NCI-H1092 (cell line): ENCODE measurements at regions not wholly inside any gene's neighbourhood (a gene's known extent, or its start where the extent isn't known, plus 50 kb on each side); places are given as distances from the start of the nearest gene placed in this dataset.
"Not testable (repeated sequence)": the region's sequence is repeated elsewhere in the genome, so short reads cannot be mapped to it uniquely, and the experiment has no call there.

Experiments
- DNase-seq: peaks from one replicate; lab custom pipeline; 2025; lab: John Stamatoyannopoulos, UW

- DNase-seq, result no peak
These were observed 268.5 kb downstream of the LRIG3 start for GRCh38 chr12:58651850-58652249.

DNA sequence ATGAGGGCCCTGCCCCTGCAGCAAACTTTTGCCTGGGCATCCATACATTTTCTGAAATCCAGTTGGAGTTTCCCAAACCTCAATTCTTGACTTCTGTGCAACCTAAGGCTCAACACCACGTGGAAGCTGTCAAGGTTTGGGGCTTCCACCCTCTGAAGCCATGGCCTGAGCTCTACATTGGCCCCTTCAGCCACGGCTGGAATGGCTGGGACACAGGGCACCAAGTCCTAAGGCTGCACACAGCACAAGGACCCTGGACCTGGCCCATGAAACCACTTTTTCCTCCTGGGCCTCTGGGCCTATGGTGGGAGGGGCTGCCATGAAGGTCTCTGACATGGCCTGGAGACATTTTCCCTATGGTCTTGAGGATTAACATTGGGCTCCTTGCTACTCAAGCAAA is 266.3 kb downstream of the LRIG3 start:
- DNase-seq, result no peak

DNA sequence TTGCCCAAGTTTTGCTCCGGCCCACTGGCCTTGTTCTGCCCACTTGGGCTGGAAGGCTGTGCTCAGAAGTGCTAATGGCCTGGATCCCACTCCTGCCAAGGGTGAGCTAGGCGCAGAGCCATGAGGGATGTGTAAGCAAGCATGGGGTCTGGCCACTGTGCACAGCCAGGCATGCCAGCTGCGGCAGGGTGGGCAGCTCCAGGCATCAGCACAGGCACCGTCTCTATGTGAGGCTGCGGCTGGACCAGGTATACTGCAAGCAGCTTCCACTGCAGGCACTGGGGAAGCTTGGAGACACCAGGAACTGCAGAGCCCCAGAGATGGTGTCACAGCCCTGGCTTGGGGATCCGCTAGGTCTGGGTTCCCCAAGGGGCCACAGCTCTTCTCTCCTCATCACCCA is 264.9 kb downstream of the LRIG3 start:
- DNase-seq, result no peak

GRCh38 chr12:58656254-58657009 is 263.9 kb downstream of the LRIG3 start:
- DNase-seq, result no peak

DNA sequence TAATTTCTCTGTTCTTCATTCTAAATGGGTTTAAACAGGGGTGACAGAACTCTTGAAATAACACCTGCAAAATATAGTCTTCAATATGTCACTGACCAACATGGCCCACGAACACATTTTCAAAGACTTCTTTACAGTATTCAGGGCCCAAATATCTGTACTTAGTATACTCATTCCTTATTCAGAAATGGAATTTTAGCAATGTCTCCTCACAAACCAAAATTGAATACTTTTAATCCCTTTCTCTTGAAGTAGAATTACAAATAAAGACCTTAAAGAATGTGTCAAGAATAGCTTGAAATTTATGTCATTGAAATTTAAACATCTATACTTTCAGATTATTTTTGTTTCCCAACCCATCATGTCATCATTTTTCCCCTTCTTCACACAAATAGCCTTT is 263.1 kb downstream of the LRIG3 start:
- DNase-seq, result no peak

- no peak for DNase-seq
These were observed 254.9 kb downstream of the LRIG3 start for GRCh38 chr12:58665375-58665774.

GRCh38 chr12:58668233-58668632 is 252.1 kb downstream of the LRIG3 start:
- DNase-seq, result no peak

GRCh38 chr12:58668871-58669270 is 251.4 kb downstream of the LRIG3 start:
- no peak for DNase-seq

- no peak for DNase-seq
These were observed 249.7 kb downstream of the LRIG3 start for GRCh38 chr12:58670623-58671022.

DNA sequence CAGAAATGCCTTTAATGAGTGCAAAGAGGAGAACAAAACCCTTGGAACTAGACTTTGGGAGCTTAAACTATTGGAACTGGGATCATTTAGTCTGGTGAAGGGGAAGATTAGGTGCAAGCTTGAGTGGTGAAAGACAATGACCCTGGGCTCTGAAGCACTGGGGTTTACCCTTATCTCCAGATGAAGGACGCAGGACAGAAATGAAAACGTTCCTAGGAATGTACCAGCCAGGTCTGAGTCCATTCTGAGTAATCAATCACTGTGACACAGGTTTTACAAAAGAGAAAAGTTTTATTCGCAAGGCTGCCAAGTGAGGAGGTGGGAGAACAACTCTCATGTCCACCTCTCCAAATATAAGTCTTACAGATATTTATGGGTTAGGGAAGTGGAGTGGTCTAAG is 249.1 kb downstream of the LRIG3 start:
- DNase-seq, result no peak

DNA sequence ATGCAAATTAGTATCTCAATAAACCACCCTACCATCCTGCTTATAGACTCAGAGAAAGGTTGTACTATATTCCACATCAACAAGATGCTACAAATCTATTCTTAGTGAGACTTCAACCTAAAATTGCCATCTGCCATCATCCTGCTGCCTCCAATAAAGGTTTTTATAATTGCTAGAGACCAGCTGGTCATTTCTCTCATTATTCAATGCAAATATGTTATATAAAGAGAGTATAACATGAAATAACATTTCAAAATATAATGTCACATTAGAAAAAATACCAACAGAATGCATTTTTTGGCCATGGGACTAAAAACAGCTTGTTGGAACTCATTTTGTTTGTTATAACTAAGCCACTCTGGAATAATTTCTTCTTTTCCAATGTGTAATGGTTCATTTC is 247.3 kb downstream of the LRIG3 start:
- DNase-seq, result no peak

GRCh38 chr12:58677833-58678232 is 242.5 kb downstream of the LRIG3 start:
- not testable (repeated sequence) for DNase-seq

DNA sequence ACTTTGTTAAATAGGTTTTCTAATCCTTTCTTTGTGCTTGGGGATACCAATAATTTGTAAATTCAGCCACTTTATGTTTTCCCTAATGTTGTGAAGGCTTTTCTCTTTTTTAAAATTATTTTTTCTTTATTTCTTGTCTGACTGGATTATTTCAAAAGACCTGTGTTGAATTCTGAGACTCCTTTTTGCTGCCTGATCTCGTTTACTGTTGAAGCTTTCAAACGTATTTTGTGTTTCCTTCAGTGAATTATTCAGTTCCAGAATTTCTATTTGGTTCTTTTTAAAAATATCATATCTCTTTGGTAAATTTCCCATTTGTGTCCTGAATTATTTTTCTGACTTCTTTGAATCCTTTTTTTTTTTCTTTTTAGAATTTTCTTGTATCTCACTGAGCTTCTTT is 241.6 kb downstream of the LRIG3 start:
- no peak for DNase-seq

GRCh38 chr12:58681730-58682129 is 238.6 kb downstream of the LRIG3 start:
- DNase-seq, result no peak

DNA sequence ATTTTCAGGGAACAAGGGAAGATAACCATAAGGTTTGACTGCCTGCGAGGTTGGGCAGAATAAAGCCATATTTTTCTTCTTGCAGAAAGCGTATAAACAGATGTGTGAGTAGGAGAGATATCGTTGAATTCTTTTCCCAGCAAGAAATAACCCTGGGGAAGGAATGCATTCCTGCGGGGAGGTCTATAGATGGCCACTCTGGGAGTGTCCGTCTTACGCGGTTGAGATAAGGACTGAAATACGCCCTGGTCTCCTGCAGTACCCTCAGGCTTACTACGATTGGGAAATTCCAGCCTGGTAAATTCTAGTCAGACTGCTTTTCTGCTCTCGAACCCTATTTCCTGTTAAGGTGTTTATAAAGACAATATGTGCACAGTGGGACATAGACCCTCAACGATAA is 225.0 kb downstream of the LRIG3 start:
- DNase-seq, result no peak

- DNase-seq, result no peak
These were observed 218.8 kb downstream of the LRIG3 start for GRCh38 chr12:58701536-58701935.

GRCh38 chr12:58703866-58704265 is 216.4 kb downstream of the LRIG3 start:
- no peak for DNase-seq

DNA sequence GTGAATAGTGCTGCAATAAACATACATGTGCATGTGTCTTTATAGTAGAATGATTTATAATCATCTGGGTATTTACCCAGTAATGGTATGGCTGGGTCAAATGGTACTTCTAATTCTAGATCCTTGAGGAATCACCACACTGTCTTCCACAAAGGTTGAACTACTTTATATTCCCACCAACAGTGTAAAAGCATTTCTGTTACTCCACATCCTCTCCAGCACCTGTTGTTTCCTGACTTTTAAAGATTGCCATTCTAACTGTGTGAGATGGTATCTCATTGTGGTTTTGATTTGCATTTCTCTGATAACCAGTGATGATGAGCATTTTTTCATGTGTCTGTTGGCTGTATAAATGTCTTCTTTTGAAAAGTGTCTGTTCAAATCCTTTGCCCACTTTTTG is 215.5 kb downstream of the LRIG3 start:
- not testable (repeated sequence) for DNase-seq

- DNase-seq, result no peak
These were observed 209.4 kb downstream of the LRIG3 start for GRCh38 chr12:58710901-58711300.

- no peak for DNase-seq
These were observed 208.3 kb downstream of the LRIG3 start for GRCh38 chr12:58711974-58712373.

- no peak for DNase-seq
These were observed 207.3 kb downstream of the LRIG3 start for GRCh38 chr12:58712976-58713375.

DNA sequence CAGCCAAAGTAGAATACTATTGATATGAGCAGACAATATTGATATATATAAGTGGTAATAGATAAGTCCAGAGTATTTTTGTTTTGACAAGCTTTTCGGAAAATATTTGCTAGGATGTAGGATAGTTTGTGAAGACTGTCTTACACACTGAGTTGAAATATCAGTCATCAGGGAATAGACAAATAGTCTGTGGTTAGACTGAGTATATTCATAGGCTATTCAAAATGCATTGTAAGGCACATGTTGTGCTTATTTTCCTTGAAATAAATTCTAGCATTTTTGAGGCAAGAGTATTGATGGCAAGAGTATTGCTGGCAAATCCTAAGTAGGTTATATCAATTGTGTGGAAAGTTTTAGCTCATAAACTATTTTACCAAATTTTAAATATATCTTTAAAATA is 201.1 kb downstream of the LRIG3 start:
- no peak for DNase-seq

DNA sequence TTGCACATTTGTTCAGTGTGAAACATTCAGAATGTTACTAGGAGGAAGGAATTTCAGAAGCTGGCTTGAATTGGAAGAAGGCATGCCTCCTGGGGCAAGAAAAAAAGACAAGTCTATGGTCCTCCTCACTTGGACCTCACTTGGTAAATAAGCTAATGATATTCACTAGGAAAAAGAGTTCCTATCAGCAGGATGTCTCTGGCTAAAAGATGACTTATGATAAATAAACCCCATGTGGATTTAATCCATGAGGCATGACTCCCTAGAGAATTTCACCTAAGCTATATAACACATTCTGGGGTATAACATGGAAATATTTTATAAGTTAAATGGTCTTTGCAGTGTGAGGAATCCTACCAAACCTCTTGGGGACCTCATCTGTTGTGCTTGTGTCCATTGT is 199.9 kb downstream of the LRIG3 start:
- DNase-seq, result no peak

- no peak for DNase-seq
These were observed 194.8 kb downstream of the LRIG3 start for GRCh38 chr12:58725400-58726105.
